UCSD-AML1 (cell line): ENCODE measurements at regions not wholly inside any gene's neighbourhood (a gene's known extent, or its start where the extent isn't known, plus 50 kb on each side); places are given as distances from the start of the nearest gene placed in this dataset.
A peak's percentile ranks its signal among the peaks of the same experiment; 100 is the strongest.

Experiments used
- DNase-seq: peaks from one replicate; lab custom pipeline; 2025; ENCODE audit not compliant: unreplicated experiment; lab: John Stamatoyannopoulos, UW

DNA sequence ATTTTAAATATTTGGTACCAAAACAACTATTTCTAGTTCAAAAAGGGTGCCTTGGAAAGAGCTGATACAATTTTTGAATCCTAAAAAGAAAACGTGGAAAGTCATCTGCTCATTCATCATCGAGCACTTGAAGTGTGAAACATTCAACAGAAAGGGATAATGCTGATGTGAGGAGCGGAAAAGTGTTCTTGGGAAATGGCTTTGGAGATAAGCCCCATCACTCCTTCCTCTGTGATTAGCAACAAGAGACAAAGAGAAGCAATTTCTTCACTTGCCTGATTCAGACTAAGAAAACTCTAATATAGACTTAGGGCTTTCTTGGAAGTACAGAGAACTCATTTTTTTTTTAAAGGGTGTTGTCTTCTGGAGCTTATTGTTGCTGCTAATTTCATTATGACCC, 74.9 kb downstream of the C9orf152 start:
- DNase-seq: no peak

DNA sequence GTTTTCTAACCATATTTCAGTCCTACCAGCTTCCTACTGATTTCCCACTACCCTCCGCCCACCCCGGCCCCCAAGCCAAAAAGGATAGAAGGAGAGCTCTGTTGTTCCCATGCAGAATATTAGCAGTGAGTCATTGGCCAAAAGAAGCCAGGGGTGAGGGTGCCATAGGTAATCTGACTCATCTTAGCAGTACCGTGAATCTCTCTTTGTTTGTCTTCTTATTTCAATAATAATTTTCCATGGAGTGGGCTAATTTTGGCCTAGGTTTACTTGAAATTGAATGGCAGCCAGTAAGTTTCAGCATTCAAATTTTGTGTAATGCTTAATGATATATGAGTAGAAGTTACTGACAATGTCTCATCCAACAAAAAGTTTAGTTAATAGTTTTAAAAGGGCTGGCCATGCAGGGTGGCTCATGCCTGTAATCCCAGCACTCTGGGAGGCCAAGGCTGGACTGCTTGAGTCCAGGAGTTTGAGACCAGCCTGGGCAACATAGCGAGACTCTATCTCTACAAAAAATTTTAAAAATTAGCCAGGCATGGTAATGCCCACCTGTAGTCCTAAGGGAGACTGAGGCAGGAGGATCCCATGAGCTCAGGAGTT, 74.2 kb downstream of the C9orf152 start:
- no peak for DNase-seq

DNA sequence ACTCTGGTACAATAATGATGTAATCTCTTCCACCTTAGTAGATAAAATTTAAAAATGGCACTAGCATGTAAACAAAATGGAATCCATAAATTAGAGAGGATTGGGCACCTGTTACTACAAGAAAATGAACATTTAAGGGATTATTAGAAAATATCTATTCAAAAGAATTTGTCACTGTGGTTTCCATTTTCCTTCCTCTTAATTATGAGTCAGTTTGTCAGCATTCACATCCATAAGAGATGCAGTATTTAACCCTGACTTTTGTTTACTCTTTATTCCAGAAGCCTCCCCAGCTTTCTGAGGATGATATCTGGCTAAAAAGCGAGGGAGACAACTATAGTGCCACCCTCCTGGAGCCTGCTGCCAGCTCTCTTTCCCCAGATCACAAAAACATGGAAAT, 72.1 kb downstream of the C9orf152 start:
- no peak for DNase-seq

DNA sequence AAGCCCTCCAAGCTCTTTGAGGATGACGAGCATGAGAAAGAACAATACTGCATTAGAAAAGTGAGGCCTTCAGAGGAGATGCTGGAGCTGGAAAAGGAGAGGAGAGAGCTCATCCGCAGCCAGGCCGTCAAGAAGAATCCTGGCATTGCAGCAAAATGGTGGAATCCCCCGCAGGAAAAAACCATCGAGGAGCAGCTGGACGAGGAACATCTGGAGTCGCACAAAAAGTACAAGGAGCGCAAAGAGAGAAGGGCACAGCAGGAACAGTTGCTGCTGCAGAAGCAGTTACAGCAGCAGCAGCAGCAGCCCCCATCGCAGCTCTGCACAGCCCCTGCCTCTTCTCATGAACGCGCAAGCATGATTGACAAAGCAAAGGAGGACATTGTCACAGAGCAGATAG, 71.2 kb downstream of the C9orf152 start:
- no peak for DNase-seq

DNA sequence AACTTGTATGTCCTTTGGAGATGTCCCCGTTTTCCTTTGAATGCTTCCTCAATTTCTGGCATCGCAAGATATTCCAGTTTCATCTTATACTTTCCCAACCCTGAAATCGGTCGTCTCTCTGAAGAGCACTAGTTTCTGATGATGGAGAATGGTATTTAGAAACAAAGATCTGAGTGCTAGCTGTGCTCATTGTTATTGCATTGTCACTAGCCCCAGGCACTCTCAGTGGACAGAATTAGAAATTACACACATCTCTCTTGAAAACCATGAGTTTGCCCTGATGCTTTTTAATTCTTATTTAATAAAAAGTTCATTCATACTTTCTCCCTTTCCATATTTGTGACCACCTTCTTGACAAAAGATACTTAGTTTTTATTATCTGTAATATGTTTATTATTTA, 67.7 kb downstream of the C9orf152 start:
- no peak for DNase-seq

DNA sequence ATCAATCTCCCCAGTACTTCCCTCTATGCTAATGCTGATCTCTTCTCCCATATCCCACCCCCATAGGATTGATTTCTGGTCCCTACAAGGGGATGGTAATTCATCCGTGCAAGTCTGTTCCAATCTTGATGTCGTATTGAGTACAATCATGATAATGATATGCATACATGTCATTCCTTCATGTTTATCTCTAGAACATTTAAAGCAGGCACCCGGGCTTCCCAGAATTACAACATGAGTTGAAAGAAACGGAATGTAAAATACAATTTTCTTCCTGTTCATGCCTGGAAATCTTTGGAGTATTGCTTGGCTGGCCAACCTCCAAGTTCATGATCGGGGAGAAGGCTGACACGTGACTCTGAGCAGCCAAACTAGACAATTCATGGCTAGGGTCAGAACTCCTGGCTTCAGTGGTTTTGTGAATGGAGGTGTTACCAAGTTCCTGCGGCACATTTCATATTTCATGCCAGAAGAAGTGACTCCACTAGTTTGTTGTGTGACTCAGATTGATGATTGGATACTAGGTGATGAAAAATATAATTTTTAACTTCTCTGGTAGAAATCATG, 66.6 kb downstream of the C9orf152 start:
- DNase-seq: no peak

DNA sequence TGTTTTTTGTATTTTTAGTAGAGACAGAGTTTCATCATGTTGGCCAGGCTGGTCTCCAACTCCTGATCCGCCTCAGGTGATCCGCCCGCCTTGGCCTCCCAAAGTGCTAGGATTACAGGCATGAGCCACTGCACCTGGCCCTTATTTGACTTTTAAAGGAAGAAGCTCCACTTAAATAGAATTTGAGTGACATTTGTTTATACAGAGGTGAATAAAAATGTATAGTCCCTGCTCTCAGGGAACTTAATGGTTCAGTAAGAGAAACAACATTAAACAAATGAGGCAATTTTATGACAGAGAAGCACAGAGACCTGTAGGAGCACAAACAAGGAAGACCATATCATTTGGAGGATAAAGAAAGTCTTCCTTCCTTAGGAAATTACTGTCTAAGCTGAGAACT, 65.7 kb downstream of the C9orf152 start:
- no peak for DNase-seq

DNA sequence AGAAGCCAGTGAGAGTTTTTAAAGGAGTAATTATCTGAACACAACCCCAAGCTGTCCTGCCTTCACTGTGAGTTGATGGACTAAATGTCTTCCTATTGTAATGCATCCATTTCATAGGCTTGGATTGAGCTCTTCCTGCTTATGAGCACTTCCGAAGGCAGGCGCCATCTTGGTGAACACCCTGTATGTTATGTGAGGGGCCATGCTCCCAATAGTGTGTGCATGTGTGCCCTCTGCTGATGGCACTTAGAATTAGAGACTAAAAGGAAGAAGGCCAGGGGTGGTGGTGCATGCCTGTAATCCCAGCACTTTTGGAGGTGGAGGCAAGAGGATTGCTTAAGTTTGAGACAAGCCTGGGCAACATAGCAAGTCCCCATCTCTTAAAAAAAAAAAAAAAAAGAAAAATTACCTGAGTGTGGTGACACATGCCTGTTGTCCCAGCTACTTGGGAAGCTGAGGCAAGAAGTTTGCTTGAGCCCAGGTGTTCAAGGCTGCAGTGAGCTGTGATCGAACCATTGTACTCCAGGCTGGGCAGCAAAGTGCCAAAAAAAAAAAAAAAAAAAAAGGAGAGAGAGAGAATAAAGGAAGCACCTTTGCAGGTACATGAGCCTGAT, 65.0 kb downstream of the C9orf152 start:
- DNase-seq: peak; percentile 39

DNA sequence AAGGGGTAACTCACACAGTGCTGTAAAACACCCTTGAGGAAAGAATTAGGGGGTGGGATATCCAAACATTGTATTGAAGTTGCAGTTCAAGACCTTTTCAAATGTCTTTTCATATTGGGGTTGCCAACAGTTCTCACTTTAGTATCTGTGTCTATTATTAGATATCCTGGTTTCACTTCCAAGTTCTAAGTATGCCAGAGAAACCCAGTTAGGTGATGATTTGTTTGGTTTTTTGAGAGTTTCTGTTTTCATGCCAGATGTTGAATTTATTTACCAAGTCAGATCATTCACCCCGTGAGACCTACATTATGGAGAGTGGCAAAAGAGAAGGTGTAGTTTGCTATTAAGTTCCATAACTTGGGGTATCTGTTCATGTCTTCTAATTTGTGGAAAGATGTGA, 64.5 kb downstream of the C9orf152 start:
- DNase-seq: no peak

DNA sequence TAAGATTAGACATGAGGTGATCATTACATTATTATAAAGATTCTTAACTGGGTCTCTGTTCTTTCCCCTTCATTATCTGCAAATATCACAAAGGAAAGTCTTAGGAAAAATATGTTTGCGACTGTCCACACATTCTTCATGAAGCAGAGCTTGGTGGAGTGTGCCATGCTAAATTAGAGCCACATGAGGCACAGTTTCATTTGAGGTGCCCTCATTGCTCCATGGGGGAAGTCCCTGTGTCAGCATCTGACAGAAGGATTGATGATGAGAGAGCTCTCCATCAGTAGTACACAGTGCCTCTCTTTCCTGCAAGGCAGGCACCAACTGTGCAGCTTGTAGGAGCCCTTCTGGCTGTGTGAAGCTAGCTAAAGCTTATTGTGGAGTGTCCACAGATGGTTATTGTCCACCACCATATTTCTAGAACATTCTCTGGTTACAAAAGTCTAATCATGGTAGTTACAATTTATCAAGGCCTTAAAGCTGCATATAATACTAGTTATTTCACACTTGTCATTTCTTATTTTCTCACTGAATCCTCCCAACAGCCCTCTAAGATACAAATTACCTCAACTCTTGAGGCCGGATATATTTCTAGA, 63.9 kb downstream of the C9orf152 start:
- DNase-seq: peak; percentile 35

DNA sequence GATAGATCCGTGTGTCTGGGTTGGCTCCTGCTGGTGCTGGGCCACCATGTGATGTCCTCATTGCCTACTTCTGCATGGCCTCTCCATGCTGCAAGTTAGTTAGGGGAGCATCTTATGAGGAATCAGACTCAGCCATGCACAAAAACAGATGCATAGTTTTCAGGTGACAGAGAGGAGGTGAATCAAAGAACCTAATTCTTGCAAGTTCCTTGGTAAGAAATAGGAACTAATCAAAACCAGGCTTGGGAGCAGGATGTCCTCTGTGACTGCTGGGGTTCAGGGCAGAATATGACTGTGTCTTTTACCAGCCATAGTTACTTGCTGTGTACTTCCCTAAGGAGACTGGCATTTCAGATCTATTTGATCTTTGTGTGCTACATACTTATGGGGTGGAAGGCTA, 61.6 kb downstream of the C9orf152 start:
- no peak for DNase-seq

DNA sequence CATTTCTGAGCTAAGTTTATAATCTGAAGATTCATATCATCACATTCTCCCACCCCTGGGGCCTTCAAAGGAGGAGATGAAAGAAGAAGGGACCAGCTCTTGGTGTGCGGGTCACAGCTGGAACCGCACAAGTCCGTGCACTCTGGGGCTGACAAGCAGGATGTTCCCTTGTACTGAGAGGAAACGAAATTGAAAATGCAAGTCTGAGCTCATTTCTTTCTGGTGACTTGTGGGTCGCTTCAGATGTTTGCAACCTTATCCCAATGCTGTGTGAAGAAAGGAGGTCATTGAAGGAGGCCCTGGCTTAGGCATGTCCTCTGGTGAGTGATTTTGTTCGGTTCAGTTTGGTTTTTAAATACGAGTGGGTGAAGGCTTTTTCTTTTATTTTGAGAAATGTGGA, 59.6 kb downstream of the C9orf152 start:
- no peak for DNase-seq

DNA sequence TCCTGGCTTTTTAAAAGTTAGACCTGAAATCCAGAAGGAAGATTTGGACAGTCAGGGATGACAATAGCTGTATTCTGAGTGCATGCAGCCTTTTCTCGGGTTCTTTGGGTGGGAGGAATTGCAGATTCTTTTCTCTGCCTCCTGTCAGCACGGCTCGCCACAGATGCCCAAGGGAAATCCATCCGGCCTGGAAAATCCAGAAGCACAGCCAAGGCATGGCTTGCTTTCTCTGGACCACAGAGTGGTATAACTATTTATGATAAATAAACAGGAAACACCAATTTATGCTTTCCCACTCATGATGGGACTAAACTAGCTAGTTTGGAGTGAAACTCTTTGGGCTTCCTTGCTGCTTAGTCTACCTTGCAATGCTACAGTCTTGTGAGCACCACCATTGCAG, 59.1 kb downstream of the C9orf152 start:
- DNase-seq: no peak
